ENCODE measurements at regions not wholly inside any gene's neighbourhood (a gene's known extent, or its start where the extent isn't known, plus 50 kb on each side); places are given as distances from the start of the nearest gene placed in this dataset.

DNA sequence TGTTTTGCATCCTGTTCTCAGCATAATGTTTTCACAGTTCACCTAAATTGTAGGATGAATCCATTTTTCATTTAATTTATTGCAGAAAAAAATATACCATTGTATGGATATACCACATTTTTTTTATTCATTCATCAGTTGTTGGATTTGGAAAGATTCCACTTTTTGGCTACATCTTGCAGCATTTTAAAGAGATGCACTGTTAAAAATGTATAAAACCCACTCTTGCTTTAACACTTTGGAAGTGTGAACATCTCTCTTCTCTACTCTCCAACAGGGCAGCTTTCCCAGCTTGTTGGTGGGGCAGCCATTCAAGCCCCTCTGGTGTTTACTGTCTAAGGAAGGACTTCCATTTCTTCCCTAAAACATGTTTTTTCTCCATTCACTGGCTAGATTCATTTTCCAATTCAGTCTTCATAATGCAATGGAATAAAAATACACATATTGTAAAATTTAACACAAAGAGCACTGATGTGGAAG is 104.4 kb upstream of the CBLN2 start:
- TF ChIP-seq SMC3 (IDR thresholded peaks at IDR 0.05; ENCODE audit: borderline replicate concordance, low read length) = no peak
- TF ChIP-seq, protein P1, sequence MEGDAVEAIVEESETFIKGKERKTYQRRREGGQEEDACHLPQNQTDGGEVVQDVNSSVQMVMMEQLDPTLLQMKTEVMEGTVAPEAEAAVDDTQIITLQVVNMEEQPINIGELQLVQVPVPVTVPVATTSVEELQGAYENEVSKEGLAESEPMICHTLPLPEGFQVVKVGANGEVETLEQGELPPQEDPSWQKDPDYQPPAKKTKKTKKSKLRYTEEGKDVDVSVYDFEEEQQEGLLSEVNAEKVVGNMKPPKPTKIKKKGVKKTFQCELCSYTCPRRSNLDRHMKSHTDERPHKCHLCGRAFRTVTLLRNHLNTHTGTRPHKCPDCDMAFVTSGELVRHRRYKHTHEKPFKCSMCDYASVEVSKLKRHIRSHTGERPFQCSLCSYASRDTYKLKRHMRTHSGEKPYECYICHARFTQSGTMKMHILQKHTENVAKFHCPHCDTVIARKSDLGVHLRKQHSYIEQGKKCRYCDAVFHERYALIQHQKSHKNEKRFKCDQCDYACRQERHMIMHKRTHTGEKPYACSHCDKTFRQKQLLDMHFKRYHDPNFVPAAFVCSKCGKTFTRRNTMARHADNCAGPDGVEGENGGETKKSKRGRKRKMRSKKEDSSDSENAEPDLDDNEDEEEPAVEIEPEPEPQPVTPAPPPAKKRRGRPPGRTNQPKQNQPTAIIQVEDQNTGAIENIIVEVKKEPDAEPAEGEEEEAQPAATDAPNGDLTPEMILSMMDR (IDR thresholded peaks at IDR 0.05 in 2 of 3, conservative IDR thresholded peaks at IDR 0.05 in 1 of 3; ENCODE audit: control insufficient read depth in 2 of 3, extremely low read depth in 1 of 3, insufficient read depth in 1 of 3, low read depth in 3 of 3, low read length in 3 of 3) = no peak
- no peak for TF ChIP-seq CHD2 (IDR thresholded peaks at IDR 0.05; ENCODE audit: borderline replicate concordance, low read depth, low read length)
- TF ChIP-seq NRF1 (conservative IDR thresholded peaks at IDR 0.05; ENCODE audit: low read depth, low read length) = no peak
- no peak for TF ChIP-seq NFYB (IDR thresholded peaks at IDR 0.05; ENCODE audit: insufficient read depth, low read depth, low read length)
- TF ChIP-seq BRCA1 (IDR thresholded peaks at IDR 0.05; ENCODE audit: low read depth, low read length) = no peak
- TF ChIP-seq MYC (IDR thresholded peaks at IDR 0.05; ENCODE audit: insufficient read depth, insufficient read length, insufficient replicate concordance, low read length, severe bottlenecking) = no peak
- no peak for TF ChIP-seq RFX5 (IDR thresholded peaks at IDR 0.05; ENCODE audit: low read depth, low read length)
- TF ChIP-seq, protein P2, sequence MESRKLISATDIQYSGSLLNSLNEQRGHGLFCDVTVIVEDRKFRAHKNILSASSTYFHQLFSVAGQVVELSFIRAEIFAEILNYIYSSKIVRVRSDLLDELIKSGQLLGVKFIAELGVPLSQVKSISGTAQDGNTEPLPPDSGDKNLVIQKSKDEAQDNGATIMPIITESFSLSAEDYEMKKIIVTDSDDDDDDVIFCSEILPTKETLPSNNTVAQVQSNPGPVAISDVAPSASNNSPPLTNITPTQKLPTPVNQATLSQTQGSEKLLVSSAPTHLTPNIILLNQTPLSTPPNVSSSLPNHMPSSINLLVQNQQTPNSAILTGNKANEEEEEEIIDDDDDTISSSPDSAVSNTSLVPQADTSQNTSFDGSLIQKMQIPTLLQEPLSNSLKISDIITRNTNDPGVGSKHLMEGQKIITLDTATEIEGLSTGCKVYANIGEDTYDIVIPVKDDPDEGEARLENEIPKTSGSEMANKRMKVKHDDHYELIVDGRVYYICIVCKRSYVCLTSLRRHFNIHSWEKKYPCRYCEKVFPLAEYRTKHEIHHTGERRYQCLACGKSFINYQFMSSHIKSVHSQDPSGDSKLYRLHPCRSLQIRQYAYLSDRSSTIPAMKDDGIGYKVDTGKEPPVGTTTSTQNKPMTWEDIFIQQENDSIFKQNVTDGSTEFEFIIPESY (IDR thresholded peaks at IDR 0.05) = no peak
- no peak for TF ChIP-seq POLR2A (IDR thresholded peaks at IDR 0.05; ENCODE audit: low read depth, low read length)
- TF ChIP-seq IKZF2 (IDR thresholded peaks at IDR 0.05) = no peak
- TF ChIP-seq ATF2 (IDR thresholded peaks at IDR 0.05; ENCODE audit: low read length) = no peak
